Ovary (tissue), 3 donors: ENCODE measurements at regions not wholly inside any gene's neighbourhood (a gene's known extent, or its start where the extent isn't known, plus 50 kb on each side); places are given as distances from the start of the nearest gene placed in this dataset.

Experiments used
- POLR2A ChIP-seq: fragments of 450-650 bp; IDR thresholded peaks from one replicate; pipeline ENCODE4 v1.6.1; 2017; ENCODE audit warnings: antibody characterized with exemption, mild to moderate bottlenecking, moderate library complexity
- TF ChIP-seq, protein P1 (sequence below), 3 donors: fragments of 450-650 bp in 2 of 3; fragments of 200-600 bp in 1 of 3; IDR thresholded peaks; one replicate each; pipeline versions ENCODE4 v1.5.1 to v1.8.0; 2016 to 2022; ENCODE audit warnings: antibody characterized with exemption in 3 of 3, mild to moderate bottlenecking in 1 of 3
- donor health status: DM: no; HTN: no; CAD: no.

DNA sequence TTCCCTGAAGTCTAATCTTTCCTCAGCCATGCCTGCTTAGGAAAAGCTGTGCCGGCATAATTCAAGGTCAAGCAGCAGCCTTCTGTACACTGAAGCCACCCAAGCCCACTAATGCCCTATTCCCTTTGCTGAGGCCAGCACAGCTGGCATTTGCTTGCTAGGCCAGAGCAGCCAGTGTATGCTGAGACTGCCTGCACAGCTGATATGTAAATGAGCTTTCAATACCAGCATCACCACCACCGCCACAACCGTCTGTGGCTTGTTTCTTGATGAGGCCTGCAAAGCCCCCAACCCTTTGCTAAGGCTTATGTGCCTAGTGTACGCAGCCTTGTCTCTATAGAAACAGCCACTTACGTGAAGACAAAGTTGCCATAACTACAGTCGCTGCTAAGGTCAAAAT is 56.3 kb upstream of the TNRC6B start:
- TF ChIP-seq, protein P1, sequence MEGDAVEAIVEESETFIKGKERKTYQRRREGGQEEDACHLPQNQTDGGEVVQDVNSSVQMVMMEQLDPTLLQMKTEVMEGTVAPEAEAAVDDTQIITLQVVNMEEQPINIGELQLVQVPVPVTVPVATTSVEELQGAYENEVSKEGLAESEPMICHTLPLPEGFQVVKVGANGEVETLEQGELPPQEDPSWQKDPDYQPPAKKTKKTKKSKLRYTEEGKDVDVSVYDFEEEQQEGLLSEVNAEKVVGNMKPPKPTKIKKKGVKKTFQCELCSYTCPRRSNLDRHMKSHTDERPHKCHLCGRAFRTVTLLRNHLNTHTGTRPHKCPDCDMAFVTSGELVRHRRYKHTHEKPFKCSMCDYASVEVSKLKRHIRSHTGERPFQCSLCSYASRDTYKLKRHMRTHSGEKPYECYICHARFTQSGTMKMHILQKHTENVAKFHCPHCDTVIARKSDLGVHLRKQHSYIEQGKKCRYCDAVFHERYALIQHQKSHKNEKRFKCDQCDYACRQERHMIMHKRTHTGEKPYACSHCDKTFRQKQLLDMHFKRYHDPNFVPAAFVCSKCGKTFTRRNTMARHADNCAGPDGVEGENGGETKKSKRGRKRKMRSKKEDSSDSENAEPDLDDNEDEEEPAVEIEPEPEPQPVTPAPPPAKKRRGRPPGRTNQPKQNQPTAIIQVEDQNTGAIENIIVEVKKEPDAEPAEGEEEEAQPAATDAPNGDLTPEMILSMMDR (IDR thresholded peaks at IDR 0.05): no peak
- no peak for TF ChIP-seq POLR2A
